IMR-90 (cell line): ENCODE measurements at regions not wholly inside any gene's neighbourhood (a gene's known extent, or its start where the extent isn't known, plus 50 kb on each side); places are given as distances from the start of the nearest gene placed in this dataset.

ENCODE experiments used
- ATAC-seq: fragments of 200-7000 bp; cut with Tn5 transposase; 2 replicates; pipeline ENCODE4 v1.9.1; 2020; ENCODE audit warnings: low read depth, mild to moderate bottlenecking, moderate library complexity
- BruUV-seq: library from RNA; stranded (reverse); fragments of 400-500 nt; replicated peaks from 2 replicates; lab custom pipeline; 2021; lab: Mats Ljungman, UMichigan
- CTCF ChIA-PET: fragments of 300-600 bp; formaldehyde crosslinking; extraction: SDS; loops from one replicate; lab custom pipeline; 2021; ENCODE audit warnings: antibody characterized with exemption; lab: Yijun Ruan, JAX
- POLR2A ChIA-PET: fragments of 300-600 bp; sonication (Branson Sonifier 250); formaldehyde crosslinking; loops from one replicate; lab custom pipeline; 2022; ENCODE audit warnings: antibody characterized with exemption; ENCODE audit not compliant: unreplicated experiment; lab: Charles Lee
- DNase-seq: peaks from one replicate; pipeline ENCODE4 v3.0.0; 2013
- H2AFZ ChIP-seq: replicated peaks from 2 replicates; pipeline ENCODE3; 2013; ENCODE audit warnings: low read length, mild to moderate bottlenecking; ENCODE audit not compliant: poor library complexity
- H2AK5ac ChIP-seq: 2 replicates; pipeline ENCODE4 v1.6.1; 2013; ENCODE audit warnings: low read depth, low read length, inconsistent platforms
- H2AK9ac ChIP-seq: replicated peaks from 2 replicates; pipeline ENCODE3; 2013; ENCODE audit warnings: mild to moderate bottlenecking, low read depth, low read length, moderate library complexity; ENCODE audit not compliant: poor library complexity
- H2BK120ac ChIP-seq: 2 replicates; pipeline ENCODE4 v1.6.1; 2013; ENCODE audit warnings: low read depth, low read length, inconsistent platforms
- H2BK15ac ChIP-seq: 3 replicates; pipeline ENCODE4 v1.6.1; 2013; ENCODE audit warnings: low read depth, low read length, inconsistent platforms
- H2BK20ac ChIP-seq: 2 replicates; pipeline ENCODE4 v1.6.1; 2013; ENCODE audit warnings: low read depth, mild to moderate bottlenecking, inconsistent platforms, low read length, moderate library complexity
- H2BK5ac ChIP-seq: 2 replicates; pipeline ENCODE4 v1.6.1; 2013; ENCODE audit warnings: mild to moderate bottlenecking, low read depth, low read length, inconsistent platforms; ENCODE audit not compliant: poor library complexity, severe bottlenecking
- H3K14ac ChIP-seq: replicated peaks from 2 replicates; pipeline ENCODE4 v1.6.1; 2013; ENCODE audit warnings: low read depth, low read length, inconsistent platforms
- H3K18ac ChIP-seq: 2 replicates; pipeline ENCODE4 v1.6.1; 2013; ENCODE audit warnings: low read depth, low read length, control low read depth
- H3K23ac ChIP-seq: 2 replicates; pipeline ENCODE4 v1.6.1; 2013; ENCODE audit warnings: low read depth, low read length, inconsistent platforms
- H3K27ac ChIP-seq: 2 replicates; pipeline ENCODE4 v1.5.1; 2013; ENCODE audit warnings: mild to moderate bottlenecking, control low read depth, low read length; ENCODE audit not compliant: insufficient read depth
- H3K27me3 ChIP-seq: 2 replicates; pipeline ENCODE4 v1.6.1; 2013; ENCODE audit warnings: low read length; ENCODE audit not compliant: control insufficient read depth, insufficient read depth
- H3K36me3 ChIP-seq: 2 replicates; pipeline ENCODE4 v1.6.1; 2013; ENCODE audit warnings: low read length, mixed read lengths; ENCODE audit not compliant: control insufficient read depth, insufficient read depth
- H3K4ac ChIP-seq: 2 replicates; pipeline ENCODE4 v1.6.1; 2013; ENCODE audit warnings: low read depth, low read length, inconsistent platforms
- H3K4me1 ChIP-seq: 2 replicates; pipeline ENCODE4 v1.6.1; 2013; ENCODE audit warnings: low read length, mixed read lengths; ENCODE audit not compliant: control insufficient read depth, insufficient read depth
- H3K4me2 ChIP-seq: 2 replicates; pipeline ENCODE4 v1.6.1; 2013; ENCODE audit warnings: low read depth, mild to moderate bottlenecking, control low read depth, low read length, moderate library complexity
- H3K4me3 ChIP-seq: 2 replicates; pipeline ENCODE4 v1.5.1; 2013; ENCODE audit warnings: low read depth, mild to moderate bottlenecking, control low read depth, low read length, moderate library complexity; ENCODE audit not compliant: insufficient read depth
- H3K56ac ChIP-seq: 2 replicates; pipeline ENCODE4 v1.6.1; 2013; ENCODE audit warnings: low read length, inconsistent platforms; ENCODE audit not compliant: insufficient read depth; ENCODE audit errors: extremely low read depth
- H3K79me1 ChIP-seq, 2 experiments: 2 replicates each; pipeline ENCODE4 v1.6.1; 2013; ENCODE audit warnings: low read length in 2 of 2, inconsistent platforms in 1 of 2, low read depth in 1 of 2
- H3K9ac ChIP-seq: 2 replicates; pipeline ENCODE4 v1.6.1; 2013; ENCODE audit warnings: low read depth, low read length, control low read depth
- H3K9me1 ChIP-seq: 2 replicates; pipeline ENCODE4 v1.6.1; 2013; ENCODE audit warnings: low read length, inconsistent platforms; ENCODE audit not compliant: insufficient read depth
- H3K9me3 ChIP-seq: 2 replicates; pipeline ENCODE4 v1.6.1; 2013; ENCODE audit warnings: low read length; ENCODE audit not compliant: control insufficient read depth, insufficient read depth
- H4K20me1 ChIP-seq: 2 replicates; pipeline ENCODE4 v1.6.1; 2013; ENCODE audit warnings: low read length, inconsistent platforms; ENCODE audit not compliant: insufficient read depth
- H4K5ac ChIP-seq: 2 replicates; pipeline ENCODE4 v1.6.1; 2013; ENCODE audit warnings: mild to moderate bottlenecking, low read depth, low read length, control low read depth
- H4K8ac ChIP-seq, 2 experiments: 2 replicates each; pipeline ENCODE4 v1.6.1; 2013; ENCODE audit warnings: low read depth in 2 of 2, low read length in 2 of 2, control low read depth in 1 of 2, inconsistent platforms in 1 of 2
- H4K91ac ChIP-seq: 2 replicates; pipeline ENCODE4 v1.6.1; 2013; ENCODE audit warnings: low read depth, low read length, inconsistent platforms; ENCODE audit not compliant: insufficient read depth
- BHLHE40 ChIP-seq: fragments of 150-350 bp; IDR thresholded peaks from 2 replicates; pipeline ENCODE4 v1.6.1; 2016; ENCODE audit warnings: mild to moderate bottlenecking, low read depth, low read length
- POLR2A ChIP-seq: IDR thresholded peaks from 2 replicates; pipeline ENCODE4 v1.6.1; 2012; ENCODE audit warnings: mild to moderate bottlenecking, low read depth, low read length
- RAD21 ChIP-seq: IDR thresholded peaks from 2 replicates; pipeline ENCODE4 v1.6.1; 2012; ENCODE audit warnings: low read length, improper control_type of control experiment
- SMC3 ChIP-seq: fragments of 150-350 bp; IDR thresholded peaks from 2 replicates; pipeline ENCODE4 v1.6.1; 2016; ENCODE audit warnings: low read depth, mild to moderate bottlenecking, antibody characterized with exemption, low read length, moderate library complexity
- WGBS, 2 experiments: methylation state at CpG; one replicate each; pipeline versions ENCODE4 v1.1.5 to v1.1.7; 2013; ENCODE audit warnings: missing lambda C conversion rate in 2 of 2; ENCODE audit not compliant: insufficient read length in 1 of 2; ENCODE audit errors: extremely low coverage in 2 of 2; 5-methylcytosine and 5-hydroxymethylcytosine counted together
- dilution Hi-C: fragments of 300-500 bp; cut with HindIII; formaldehyde crosslinking; loops from one replicate; pipeline ENCODE4 v1.14.3; 2018; ENCODE audit warnings: low sequenced_read_pairs; ENCODE audit not compliant: unreplicated experiment
- in situ Hi-C: fragments of 300-500 bp; cut with MboI; formaldehyde crosslinking; loops from 3 replicates; pipeline ENCODE4 v1.14.3; 2019; ENCODE audit warnings: low sequenced_read_pairs, inconsistent platforms, mixed read lengths
- intact Hi-C: fragments of 100-400 bp; cut with micrococcal nuclease; formaldehyde crosslinking; loops from 2 replicates; pipeline ENCODE4 v1.10.0; 2022
- TF ChIP-seq, protein P1 (sequence below): fragments of 150-350 bp; IDR thresholded peaks from 2 replicates; pipeline ENCODE4 v1.6.1; 2016; ENCODE audit warnings: low read depth, mild to moderate bottlenecking, low read length, moderate library complexity, borderline replicate concordance

DNA sequence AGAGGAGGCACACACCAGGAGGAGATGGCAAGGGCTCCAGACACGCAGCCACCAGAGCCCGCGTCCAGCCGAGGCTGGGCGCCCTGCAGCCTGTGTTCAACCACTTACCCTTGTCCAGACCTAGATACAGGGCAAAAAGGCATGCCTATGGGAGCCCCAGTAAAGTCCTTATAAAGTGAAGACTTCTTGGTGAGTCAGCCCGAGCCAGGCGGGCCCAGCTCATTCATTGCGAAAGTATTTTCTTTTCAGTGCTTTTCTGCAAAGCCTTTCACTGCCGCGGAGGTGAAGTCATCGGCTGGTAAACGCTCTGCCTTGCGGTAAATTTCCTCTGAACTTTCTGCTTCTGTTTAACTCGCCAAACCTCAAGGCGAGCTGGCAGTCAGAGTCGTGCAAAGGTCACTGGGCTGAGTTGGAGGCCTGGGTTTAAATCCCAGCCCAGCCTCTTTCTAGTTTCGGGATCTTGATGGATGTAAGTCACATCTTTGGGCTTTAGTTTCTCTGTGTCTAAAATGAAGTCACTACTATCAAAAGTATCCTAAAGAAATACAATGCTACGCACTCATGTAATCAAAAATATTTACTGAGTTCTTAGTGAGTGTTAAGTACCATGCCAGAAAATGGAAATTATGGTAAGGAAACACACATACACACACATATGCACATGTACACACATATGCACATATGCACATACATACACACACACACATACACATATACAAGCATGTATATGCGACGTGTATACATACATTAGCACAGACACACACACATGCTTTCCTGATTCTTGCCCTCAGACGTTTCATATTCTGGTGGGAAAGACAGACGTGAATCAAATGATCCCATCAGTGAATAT, 54.7 kb upstream of the IFFO2 start (continued):
- peak; percentile 12 for TF ChIP-seq RAD21
- peak; percentile 72 for TF ChIP-seq BHLHE40

DNA sequence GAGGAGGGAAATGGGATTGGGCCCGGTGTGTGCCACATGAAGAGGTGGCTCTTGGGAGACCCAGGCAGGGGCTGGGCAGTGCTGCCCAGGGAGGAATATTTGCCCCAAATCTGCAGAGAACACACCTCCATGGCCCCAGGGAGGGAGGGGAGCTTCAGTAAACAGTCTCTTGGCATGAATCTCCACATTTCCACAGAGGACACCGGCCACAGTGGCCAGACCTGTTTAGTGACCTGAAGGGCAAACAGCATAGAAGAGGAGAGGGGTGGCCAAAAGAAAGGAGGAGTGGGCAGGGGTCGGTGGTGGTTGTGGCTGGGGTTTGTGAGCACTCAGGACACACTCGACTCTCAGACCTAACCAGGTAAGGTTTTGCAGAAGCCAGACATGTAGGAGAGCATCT, 54.0 kb upstream of the IFFO2 start:
- Histone ChIP-seq H3K9me1 (peaks cover 34% of the 10 kb centered on the region), H2BK20ac (peak overlapping the region; percentile 99), H3K27ac (peak overlapping the region; percentile 86), H3K27me3 (no peaks in the 10 kb centered on the region), H3K4me2 (0 out of 2 replicates have a peak overlapping the region, but pooled peaks have one; percentile 4), H3K4ac (peak overlapping the region; percentile 98), H4K8ac (peak overlapping the region; percentile 95 to 98), H3K18ac (peak overlapping the region; percentile 68), H4K20me1 (no peaks in the 10 kb centered on the region), H2BK120ac (peak overlapping the region; percentile 99), H2AK5ac (peak overlapping the region; percentile 98), H3K79me1 (no peaks in the 10 kb centered on the region), H3K14ac (peak overlapping the region; percentile 95), H3K9me3 (no peaks in the 10 kb centered on the region), H3K56ac (peak overlapping the region; percentile 87), H3K23ac (peak overlapping the region; percentile 91), H2AK9ac (peak overlapping the region; percentile 88), H4K91ac (peak overlapping the region; percentile 98), H2BK5ac (peak overlapping the region; percentile 87), H3K4me1 (peaks cover 26% of the 10 kb centered on the region), H3K36me3 (no peaks in the 10 kb centered on the region), H2AFZ (peak overlapping the region; percentile 77), H2BK15ac (peak overlapping the region; percentile 97), H3K4me3 (no peak overlapping the region), H3K9ac (peak overlapping the region; percentile 22), H4K5ac (peak overlapping the region; percentile 66)
- intact Hi-C loops = loop anchor here (5.0 kb wide), 2 partner anchors 53 to 98 kb away; partner anchors contain the start of gene IFFO2
- ATAC-seq (peak; percentile 2), DNase-seq (no peak)
- in situ Hi-C loops = no loop called here
- BruUV-seq = no TSS peak
- peak; percentile 11; the same call in 1 of the 2 replicates for TF ChIP-seq POLR2A
- TF ChIP-seq, protein P1, sequence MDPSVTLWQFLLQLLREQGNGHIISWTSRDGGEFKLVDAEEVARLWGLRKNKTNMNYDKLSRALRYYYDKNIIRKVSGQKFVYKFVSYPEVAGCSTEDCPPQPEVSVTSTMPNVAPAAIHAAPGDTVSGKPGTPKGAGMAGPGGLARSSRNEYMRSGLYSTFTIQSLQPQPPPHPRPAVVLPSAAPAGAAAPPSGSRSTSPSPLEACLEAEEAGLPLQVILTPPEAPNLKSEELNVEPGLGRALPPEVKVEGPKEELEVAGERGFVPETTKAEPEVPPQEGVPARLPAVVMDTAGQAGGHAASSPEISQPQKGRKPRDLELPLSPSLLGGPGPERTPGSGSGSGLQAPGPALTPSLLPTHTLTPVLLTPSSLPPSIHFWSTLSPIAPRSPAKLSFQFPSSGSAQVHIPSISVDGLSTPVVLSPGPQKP = no peak
- TF ChIP-seq SMC3 = no peak
- POLR2A ChIA-PET = no interaction called here
- 76% methylated on average over 2 of the region's 4 CpGs; no CpG with 5 or more reads in 1 of the 2 experiments for WGBS, 2 experiments
- dilution Hi-C loops = no loop called here
- CTCF ChIA-PET = interaction anchor here (1.5 kb wide), 2 partner anchors 97 to 103 kb away, joined by 6 to 7 read pairs; no protein-coding TSS in a partner anchor
